NCI-H1930 (cell line): ENCODE measurements at regions not wholly inside any gene's neighbourhood (a gene's known extent, or its start where the extent isn't known, plus 50 kb on each side); places are given as distances from the start of the nearest gene placed in this dataset.

Source experiments
- DNase-seq, 2 experiments: peaks; one replicate each; lab custom pipeline; 2025; lab: John Stamatoyannopoulos, UW

DNA sequence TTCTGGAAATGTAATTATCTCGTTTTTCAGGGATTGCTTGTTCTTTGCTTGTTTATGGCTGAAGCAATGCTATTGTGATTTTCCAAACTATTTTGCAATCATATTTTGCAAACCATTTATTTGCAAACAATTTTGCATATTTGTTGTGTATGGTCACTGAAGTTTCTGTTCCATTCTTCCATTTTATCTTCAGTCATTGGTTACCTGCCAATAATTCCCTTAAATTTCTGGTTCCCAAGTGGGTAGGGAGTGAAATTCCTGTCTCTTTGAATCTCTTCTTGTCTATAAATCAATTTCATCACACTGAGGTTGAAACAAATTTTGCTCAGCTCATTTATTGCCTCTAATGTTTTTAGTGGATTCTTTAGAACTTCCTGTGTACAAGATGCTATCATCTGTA is 401.7 kb upstream of the VWC2 start:
- DNase-seq, result no peak

DNA sequence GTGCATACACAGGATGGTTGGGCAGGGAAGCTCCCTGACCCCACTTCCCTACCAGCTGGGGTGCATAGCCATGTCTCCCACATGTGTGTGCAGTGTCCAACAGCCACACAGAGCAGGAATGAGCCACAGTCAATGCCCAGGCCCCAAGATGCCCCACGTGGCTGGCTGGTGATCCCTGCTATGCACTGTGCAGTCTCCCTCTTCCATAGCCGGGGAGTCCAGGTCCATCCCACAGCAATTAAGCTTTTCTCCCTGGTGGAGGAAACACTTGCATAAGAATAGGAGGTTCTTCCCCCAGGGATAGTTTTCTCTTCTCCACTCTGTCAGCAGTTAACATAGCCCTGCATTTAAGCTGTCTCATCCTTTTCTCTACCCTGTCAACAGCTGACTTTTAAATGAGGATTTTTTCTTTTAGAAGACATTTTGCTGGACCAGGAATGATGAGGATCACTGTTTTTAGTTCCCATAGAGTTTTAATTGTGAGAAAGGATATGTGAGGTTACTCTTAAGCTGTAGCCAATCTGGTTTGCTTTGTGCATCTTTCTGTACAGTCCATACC is 396.5 kb upstream of the VWC2 start:
- no peak for DNase-seq

DNA sequence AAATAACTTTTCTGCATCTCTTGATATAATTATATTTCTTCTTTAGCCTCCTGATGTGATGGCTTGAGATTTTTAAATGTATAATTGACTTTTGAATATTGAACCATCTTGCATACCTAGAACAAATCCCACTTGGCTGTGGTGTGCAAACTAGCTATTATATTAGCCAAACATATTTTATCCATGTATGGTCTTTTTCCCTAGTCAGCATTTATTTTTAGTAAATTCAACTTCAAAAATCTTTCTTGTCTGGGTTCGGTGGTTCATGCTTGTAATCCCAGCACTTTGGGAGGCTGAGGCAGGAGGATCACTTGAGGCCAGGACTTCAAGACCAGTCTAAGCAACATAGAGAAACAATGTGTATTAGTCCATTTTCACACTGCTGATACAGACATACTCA is 386.6 kb upstream of the VWC2 start:
- no peak for DNase-seq

DNA sequence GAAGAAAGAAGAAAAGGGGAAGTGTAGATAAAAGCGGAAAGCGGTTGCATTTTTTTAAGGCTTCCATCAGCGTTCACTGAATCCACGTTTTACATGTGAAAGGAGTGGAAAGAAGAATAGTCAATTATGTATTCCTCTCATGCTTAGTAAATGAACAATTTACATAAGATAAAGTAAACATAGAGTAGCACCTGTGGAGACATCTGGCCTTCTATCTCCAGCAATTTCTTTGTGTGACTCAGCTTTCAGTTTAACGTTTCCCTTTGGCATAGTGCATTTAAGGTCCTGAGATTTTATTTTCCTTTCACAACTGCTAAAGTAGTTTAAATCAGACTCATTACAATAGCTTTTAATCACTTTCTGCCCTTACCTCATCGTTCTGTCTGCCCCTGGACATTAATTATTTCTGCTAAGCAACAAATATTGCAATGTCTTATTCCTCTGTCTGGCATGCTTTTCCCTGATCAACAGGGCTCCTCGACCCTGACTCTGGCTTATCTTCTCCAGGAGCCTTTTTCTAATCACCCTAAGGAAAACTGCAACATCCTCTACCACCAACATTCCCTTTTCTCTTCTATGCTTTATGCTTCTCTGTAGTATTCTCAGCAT is 383.5 kb upstream of the VWC2 start:
- no peak for DNase-seq

DNA sequence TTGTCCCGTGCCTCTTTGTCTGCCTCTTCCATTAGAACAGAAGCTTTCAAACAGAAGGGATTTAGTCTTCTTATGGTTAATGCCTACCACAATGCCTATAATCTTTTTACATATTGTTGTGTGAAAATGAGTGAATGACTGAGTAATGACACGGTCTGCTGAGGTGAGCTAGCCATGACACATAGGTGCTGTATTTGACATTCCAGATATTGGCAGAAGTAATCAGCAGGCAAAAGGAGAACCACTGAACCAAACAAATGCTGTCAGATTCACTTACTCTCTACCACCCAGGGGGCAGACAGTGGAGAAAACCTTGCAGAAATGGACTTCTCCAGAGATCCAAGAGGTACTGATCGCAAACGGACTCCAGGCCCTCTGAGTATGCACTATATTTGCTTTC is 377.2 kb upstream of the VWC2 start:
- no peak for DNase-seq

DNA sequence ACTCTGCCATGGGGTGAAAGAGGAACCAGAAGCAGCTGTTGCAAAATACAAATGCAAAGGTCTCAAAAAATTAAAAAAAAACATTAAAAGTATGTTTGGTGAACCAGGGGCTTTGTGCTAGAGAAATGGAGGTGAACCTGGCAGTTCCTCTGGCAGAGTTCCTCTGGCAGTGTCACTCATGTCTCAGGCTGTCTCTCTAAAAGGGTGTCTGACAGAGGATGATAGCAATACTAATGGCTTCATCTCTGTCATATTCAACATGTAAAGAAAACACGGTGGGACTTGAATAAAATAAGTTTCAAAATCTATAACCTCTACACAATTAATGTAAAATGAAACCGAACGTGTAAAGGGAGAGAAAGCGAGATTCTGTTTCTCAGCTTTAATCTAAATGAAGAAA is 375.7 kb upstream of the VWC2 start:
- DNase-seq, result no peak

DNA sequence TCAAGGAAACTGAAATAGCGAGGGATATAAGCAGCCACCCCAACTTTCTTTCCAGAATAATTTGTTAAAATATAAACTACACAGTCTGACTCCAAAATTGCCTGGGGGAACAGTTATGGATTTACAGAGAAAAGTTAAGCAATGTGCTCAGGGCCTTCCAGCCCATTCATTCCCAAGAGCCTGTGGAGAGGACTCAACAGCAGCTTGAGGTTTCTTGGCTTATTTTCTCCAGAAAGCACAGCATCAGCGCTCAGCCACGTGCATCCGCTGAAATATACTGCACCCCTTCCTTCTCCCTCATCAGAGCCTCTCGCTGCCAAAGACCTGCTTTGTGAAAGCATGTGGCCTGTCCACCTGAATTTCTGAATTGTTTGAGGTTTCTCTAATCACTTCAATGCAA is 375.2 kb upstream of the VWC2 start:
- no peak for DNase-seq

DNA sequence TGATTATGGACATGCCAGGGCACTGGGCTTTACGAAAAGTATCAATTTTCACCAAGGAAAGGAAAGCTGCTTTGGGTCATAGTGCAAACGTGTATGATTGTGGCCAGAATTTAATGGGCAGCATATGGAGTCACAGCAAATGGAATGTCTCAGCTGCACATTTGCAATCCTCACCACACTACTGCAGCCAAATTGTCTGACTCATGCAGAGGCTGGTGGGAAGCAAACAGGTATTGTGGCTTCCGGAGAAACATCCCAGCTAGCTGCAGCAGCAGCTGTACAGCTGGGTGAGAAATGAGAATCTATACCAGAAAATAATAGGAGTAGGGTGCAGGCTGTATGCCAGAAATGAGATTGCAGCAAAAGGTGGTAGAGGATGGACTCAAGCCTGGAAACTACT is 374.7 kb upstream of the VWC2 start:
- DNase-seq, result no peak

DNA sequence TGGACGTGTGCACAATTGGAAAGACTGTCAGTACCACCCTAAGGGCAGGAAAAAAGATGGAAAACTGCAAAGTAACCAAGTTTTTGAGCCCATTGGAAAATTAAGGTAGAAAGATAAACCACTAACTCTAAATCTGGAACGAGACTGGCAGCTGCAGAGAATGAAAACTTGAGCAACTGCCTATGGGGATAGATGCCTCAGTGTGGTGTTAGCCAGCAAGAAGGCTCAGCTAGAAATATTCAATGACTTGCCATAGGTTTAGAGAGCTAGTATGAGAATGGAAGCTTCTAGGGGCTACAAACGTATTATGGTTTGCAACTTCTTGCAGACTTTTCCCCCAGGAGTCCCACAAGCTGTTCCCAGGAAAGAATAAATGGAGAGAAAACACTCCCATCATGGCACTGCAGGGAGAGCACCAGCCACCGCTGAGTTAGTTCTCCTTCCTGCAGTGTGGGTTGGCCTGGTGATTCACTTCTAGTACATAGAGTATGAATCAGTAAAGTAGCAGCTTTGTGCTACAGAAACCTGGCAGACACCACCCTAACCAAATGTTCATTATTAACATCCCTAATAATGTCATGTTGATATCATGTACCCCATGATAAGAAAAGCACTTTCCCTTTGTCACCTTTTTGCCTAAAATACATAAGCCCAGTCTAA is 372.4 kb upstream of the VWC2 start:
- no peak for DNase-seq

DNA sequence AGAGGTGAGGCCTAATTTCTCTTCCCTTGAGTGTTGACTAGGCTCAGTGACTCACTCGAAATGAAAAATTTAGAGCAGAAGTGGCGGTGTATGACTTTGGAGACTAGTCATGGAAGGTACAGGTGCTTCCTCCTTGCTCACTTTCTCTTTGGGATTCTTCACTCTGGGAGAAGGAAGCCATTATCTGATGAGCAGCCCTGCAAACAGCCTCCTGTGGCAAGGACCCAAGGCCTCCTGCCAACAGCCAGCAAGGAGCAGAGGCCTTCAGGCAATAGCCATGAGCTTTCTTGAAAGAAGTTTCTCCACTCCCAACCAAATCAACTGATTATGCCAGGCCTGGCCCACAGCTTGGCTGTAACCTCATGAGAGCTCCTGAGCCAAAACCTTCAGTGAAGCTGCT is 369.6 kb upstream of the VWC2 start:
- no peak for DNase-seq

DNA sequence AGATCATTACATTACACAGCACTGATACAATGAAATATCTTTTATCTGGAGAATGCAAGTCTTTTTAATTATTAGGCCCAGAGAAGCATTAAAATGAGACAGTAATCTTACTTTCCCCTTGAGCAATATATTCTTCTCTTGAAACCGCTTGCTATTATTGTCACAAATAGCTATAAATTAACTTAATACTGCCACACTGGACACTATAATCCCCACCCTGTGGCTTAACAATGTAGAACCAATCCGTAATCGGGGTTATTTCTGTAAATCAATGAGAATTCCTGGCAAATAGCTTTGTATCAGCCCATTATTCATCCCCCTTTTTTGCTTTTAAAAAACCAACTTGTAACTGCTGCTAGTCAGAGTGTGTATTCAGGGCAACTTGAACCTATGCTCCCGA is 366.2 kb upstream of the VWC2 start:
- no peak for DNase-seq

DNA sequence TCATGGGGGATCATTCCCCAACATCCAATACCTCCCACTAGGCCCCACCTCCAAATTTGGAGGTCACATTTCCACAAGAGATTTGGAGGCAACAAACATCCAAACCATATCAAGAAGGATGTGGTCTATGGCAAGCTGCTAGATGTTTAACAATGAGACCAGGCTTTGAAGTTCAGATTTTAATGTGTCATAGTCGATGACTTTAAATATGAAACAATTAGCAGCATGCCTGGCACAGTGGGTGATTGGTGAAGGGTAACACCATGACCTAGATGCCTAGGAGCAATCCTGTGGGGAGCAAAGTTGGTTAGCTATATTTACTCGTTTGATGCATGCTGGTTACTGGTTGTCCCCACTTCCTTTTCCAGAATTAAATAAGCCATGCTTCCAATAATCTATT is 356.4 kb upstream of the VWC2 start:
- no peak for DNase-seq

DNA sequence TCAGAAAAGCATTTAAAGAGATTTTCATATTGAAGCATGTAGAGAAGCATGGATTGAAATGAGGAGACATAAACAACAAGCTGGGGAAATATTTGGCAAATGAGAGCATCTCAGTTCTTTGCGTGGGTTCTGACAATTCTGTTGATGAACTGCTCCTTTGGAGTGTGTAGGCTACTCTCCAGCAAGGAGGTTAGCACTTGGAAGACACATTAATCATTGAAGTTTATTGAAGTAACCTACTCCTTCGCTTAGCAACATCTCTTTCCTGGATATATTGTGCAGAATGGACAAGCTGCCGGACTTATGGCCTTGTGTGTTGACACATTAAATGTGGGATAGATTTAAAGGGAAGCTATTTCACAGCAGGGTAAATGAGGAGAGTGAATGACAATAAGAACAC is 354.5 kb upstream of the VWC2 start:
- no peak for DNase-seq

DNA sequence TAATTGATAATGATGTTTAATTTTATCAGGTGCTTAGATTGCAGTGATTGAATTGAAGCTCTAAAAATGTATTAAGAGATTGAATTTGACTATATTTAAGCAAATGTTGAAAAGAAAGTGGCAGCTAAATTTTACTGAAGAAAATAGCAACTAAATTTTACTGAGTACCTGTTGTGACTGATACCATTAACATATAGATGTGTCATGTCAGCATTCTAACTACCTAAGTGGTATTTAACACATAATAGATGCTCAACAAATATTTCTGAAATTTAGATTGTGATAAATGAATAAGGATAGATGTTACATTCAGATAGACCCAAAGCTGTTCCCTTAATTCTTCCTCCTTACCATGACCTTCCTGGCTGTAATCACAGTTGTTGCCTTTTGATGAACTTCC is 350.9 kb upstream of the VWC2 start:
- DNase-seq, result no peak

DNA sequence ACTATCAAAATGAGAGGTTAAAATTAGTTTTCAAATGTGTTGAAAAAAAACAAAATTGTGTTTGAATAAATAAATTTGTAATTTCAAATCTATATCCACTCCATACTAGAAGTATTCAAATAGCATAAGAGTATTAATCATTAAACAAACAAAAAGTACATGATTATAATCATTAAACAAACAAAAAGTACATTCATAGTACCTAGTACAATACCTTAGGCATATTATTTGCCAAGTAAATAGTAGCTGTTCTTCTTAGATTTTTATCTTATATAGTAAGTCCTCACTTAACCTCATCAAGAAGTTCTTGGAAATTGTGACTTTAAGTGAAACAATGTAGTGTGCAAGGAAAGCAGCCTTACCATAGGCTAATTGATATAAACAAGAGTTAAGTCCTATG is 349.3 kb upstream of the VWC2 start:
- DNase-seq, result no peak

DNA sequence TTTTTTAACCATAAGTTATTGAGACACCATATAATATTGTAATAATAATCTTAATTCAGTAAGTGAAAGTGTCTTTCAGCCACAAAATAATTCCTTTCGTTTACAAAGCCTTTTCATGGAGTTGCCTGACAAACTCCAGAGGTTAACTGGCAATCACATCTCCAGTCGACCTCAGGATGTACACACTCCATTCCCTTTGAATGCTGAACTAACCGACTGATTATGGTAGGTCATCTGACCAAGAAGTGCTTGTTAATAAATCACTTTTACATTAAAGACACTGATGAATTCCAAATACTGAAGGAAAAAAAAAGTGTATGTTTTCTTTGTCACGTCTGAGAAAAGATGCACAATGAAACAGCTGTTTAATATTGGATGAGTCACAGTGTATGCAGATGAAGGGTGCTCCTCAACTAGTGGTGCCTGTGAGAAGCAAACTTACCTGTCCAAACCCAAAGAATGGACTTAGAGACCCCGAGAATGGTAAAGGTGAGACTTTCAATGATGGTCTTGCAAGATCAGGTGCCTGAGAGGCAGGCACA is 348.1 kb upstream of the VWC2 start:
- DNase-seq, result no peak

DNA sequence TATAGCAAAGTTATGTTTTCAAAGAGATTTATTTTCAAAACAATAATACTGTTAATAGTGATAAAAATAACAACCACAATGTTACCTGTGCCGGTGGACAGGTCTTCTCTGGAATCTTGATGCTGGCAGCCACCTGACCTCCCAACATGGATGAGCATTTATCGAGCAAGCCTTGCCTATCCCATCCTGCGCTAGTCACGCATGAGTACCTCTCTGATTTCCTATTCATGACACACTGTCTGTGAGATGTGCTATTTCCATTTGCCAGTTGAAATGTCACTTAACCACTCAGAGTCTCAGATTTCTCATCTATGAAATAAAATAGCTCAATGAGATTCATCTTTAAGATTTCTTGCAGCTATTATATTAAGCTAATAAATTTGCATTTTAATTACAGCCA is 341.2 kb upstream of the VWC2 start:
- DNase-seq, result no peak

DNA sequence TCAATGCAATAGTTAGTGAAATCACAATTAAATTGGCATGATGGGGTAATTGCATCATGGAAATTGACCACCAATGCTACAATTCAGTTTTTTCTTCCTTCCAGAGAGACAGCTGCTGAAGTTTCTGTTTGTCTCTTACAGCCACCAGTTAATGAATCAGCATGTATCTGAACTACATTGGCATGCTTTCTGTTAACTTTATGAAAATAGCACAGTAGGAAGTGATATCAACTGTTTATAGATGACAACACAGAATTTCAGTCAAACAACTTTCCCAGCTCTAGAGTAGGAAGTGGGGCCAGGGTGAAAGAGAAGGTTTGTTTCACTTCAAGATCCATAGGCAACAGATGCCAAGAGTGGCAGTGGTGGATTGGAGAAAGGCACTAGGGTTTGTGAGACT is 339.6 kb upstream of the VWC2 start:
- DNase-seq, result no peak

DNA sequence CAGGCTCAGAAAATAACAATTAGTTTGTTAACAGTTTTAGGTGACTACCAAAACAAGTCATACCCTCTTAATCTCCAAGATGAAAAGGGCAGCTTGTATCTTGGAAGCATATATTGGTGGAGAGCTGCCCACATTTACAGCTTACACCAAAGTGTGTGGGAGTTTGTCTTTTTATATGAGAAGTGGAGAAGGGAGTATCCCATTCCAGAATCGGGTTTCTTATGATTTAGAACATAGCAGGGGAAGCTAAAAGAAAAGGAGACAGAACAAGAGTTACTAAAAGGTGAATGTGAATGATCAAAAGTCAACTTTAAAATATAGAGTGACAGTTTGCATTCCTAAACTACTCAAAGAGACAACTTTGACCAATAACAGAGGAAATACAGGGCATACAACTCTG is 338.6 kb upstream of the VWC2 start:
- no peak for DNase-seq

DNA sequence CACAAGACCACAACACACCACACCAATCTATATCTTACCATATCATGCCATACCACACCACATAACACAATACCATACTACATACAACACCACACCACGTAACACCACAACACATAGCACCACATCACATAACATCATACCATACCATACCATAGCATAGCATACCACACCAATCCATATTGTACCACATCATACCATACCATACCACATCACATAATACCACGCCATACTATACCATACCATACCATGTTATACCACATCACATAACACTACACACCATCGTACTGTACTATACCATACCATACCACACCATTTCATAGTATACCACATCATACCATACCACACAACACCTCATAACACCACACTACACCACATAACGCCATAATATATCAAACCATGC is 335.2 kb upstream of the VWC2 start:
- no peak for DNase-seq

DNA sequence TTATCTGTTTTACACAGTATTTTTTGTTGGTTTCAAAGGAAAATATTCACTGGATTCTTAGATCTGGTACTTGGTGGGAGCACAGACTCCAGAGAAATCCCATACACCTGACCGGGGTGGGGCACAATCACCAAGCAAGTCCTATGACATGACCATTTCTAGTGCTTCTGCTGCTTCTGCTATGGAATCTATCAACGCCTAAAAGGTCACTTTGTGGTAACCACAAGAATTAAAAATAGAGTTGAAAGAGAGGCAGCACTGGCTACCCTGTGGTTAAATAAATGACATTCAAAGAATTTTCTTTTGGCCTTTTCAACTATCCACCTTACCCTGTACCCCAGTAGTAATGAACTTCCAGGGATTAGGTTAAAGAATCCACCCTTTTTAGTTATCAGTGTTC is 329.9 kb upstream of the VWC2 start:
- no peak for DNase-seq

DNA sequence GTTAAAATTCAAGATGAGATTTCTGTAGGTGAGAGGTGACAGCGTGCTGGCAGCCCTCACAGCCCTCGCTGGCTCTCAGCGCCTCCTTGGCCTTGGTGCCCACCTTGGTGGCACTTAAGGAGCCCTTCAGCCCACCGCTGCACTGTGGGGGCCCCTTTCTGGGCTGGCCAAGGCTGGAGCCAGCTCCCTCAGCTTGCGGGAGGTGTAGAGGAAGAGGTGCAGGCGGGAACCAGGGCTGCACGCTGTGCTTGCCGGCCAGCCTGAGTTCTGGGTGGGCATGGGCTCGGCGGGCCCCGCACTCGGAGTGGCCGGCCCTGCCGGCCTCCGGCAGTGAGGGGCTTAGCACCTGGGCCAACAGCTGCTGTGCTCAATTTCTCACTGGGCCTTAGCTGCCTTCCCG is 320.0 kb upstream of the VWC2 start:
- no peak for DNase-seq

DNA sequence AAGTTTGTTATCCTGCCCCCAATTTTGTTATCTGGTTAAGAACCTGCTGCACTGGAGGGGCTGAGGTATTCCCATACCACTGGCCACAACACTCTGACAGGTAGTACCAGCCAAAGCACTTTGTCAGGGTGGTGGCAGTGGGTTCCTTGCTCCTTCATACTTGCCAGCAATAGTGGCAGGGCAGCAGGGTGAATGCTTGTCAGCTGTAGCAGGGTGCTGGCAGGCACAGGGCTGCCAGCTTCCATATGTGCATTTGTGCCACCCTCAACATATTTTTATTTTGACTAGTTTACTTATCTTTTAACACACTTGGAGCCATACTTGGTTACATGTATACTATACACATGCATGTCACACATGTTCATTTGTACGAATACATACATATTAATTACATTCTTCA is 294.0 kb upstream of the VWC2 start:
- no peak for DNase-seq
